HFF-Myc (cell line): ENCODE measurements at regions not wholly inside any gene's neighbourhood (a gene's known extent, or its start where the extent isn't known, plus 50 kb on each side); places are given as distances from the start of the nearest gene placed in this dataset.

ENCODE experiments used
- DNase-seq: peaks from one replicate; pipeline ENCODE4 v3.0.0-alpha.2; 2011; ENCODE audit warnings: low read depth; ENCODE audit errors: extremely low read depth
- H3K4me3 ChIP-seq: replicated peaks from 2 replicates; pipeline ENCODE4 v1.5.1; 2011; ENCODE audit warnings: low read depth, mild to moderate bottlenecking, control low read depth, low read length
- CTCF ChIP-seq: IDR thresholded peaks from 2 replicates; pipeline ENCODE4 v1.5.1; 2012; ENCODE audit warnings: mild to moderate bottlenecking, low read depth, low read length, control low read depth; ENCODE audit errors: missing control alignments

- DNase-seq = no peak
- TF ChIP-seq CTCF = no peak
- H3K4me3 ChIP-seq = no peak overlapping the region
Measured at GRCh38 chr1:96565546-96565945, 156.0 kb upstream of the PTBP2 start.

- TF ChIP-seq CTCF = no peak
- H3K4me3 ChIP-seq = no peak overlapping the region
- DNase-seq = no peak
Measured at GRCh38 chr1:96568639-96569038, 152.9 kb upstream of the PTBP2 start.

GRCh38 chr1:96569288-96569687 is 152.3 kb upstream of the PTBP2 start:
- no peak for DNase-seq
- TF ChIP-seq CTCF = no peak
- no peak overlapping the region for H3K4me3 ChIP-seq

- no peak for DNase-seq
- no peak overlapping the region for H3K4me3 ChIP-seq
- no peak for TF ChIP-seq CTCF
Measured at GRCh38 chr1:96579636-96580035, 141.9 kb upstream of the PTBP2 start.

DNA sequence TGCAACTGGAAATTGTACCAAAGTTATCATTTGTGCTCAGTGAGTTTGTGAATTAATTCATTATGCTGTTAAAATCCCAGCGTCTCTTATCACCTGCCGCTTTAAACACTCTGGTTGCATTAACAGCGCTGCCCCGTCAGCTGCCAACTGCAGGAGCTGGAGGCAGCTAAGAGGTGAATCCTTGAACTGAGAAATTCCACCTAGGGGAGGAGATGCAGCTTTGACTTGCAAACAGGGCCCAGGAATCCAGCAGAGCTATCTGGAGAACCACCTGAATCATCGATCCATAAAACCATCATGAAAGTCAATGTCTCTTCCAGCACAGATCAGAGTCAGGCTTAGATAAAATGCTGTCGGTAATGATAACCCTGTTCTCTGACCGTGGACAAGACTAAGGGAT is 140.7 kb upstream of the PTBP2 start:
- H3K4me3 ChIP-seq = no peak overlapping the region
- no peak for TF ChIP-seq CTCF
- no peak for DNase-seq

- TF ChIP-seq CTCF = no peak
- H3K4me3 ChIP-seq = no peak overlapping the region
- no peak for DNase-seq
Measured at GRCh38 chr1:96581772-96582171, 139.8 kb upstream of the PTBP2 start.

DNA sequence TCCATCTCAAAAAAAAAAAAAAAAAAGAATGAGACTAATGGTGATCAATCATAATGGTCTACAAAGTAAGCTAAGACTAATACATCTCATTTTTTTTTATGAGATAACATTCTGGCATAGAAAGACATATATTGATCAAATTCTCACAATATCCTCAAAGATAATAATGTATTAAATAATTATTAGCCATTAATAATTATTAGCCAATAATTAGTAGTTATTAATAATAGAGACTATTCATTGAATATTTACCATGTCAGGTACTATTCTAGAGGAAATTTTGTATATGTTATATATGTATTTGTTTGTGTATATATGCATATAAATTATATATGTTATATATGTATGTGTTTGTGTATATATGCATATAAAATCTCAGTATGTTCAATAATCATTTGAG is 137.7 kb upstream of the PTBP2 start:
- no peak for TF ChIP-seq CTCF
- H3K4me3 ChIP-seq = no peak overlapping the region

More for the DNA sequence above, 137.7 kb upstream of the PTBP2 start:
- no peak for DNase-seq
